GM23338 (cell line): ENCODE measurements at regions not wholly inside any gene's neighbourhood (a gene's known extent, or its start where the extent isn't known, plus 50 kb on each side); places are given as distances from the start of the nearest gene placed in this dataset.
"Not testable (repeated sequence)": the region's sequence is repeated elsewhere in the genome, so short reads cannot be mapped to it uniquely, and the experiment has no call there.

ENCODE experiments used
- ATAC-seq: fragments of 200-7000 bp; cut with Tn5 transposase; 3 replicates; pipeline ENCODE4 v1.9.1; 2020
- DNase-seq: peaks from one replicate; pipeline ENCODE4 v3.0.0-alpha.2; 2015; ENCODE audit warnings: low spot score
- H2AFZ ChIP-seq: fragments of 200-600 bp; sonication (generic); 2 replicates; pipeline ENCODE4 v1.8.0; 2016; ENCODE audit warnings: antibody characterized with exemption, mild to moderate bottlenecking, moderate library complexity
- H3F3A ChIP-seq: fragments of 200-600 bp; sonication (generic); replicated peaks from 2 replicates; pipeline ENCODE4 v1.8.0; 2017; ENCODE audit warnings: antibody characterized with exemption, mixed run types, low read depth
- H3K27ac ChIP-seq: fragments of 200-600 bp; sonication (generic); 2 replicates; pipeline ENCODE4 v1.6.1; 2016; ENCODE audit warnings: low read depth
- H3K27me3 ChIP-seq: fragments of 200-600 bp; sonication (generic); 2 replicates; pipeline ENCODE4 v1.8.0; 2016; ENCODE audit warnings: mild to moderate bottlenecking, mixed run types, moderate library complexity; ENCODE audit not compliant: insufficient read depth
- H3K36me3 ChIP-seq: fragments of 200-600 bp; sonication (generic); 2 replicates; pipeline ENCODE4 v1.8.0; 2016; ENCODE audit warnings: mild to moderate bottlenecking; ENCODE audit not compliant: insufficient read depth
- H3K4me1 ChIP-seq: fragments of 200-600 bp; sonication (generic); 2 replicates; pipeline ENCODE4 v1.8.0; 2016; ENCODE audit warnings: mild to moderate bottlenecking, moderate library complexity; ENCODE audit not compliant: insufficient read depth
- H3K4me2 ChIP-seq: fragments of 200-600 bp; sonication (generic); 2 replicates; pipeline ENCODE4 v1.7.1; 2017; ENCODE audit warnings: mixed run types
- H3K4me3 ChIP-seq: fragments of 200-600 bp; sonication (generic); 2 replicates; pipeline ENCODE4 v1.6.1; 2016; ENCODE audit warnings: mixed run types
- H3K79me2 ChIP-seq: fragments of 200-600 bp; sonication (generic); replicated peaks from 2 replicates; pipeline ENCODE4 v1.8.0; 2017; ENCODE audit warnings: mild to moderate bottlenecking; ENCODE audit not compliant: insufficient read depth
- H3K9me2 ChIP-seq: fragments of 200-600 bp; sonication (generic); 2 replicates; pipeline ENCODE4 v1.8.0; 2017; ENCODE audit not compliant: insufficient read depth
- H4K20me1 ChIP-seq: fragments of 200-600 bp; sonication (generic); replicated peaks from 2 replicates; pipeline ENCODE4 v1.8.0; 2017; ENCODE audit warnings: mild to moderate bottlenecking; ENCODE audit not compliant: insufficient read depth
- H3K27ac Mint-ChIP-seq: 2 replicates; pipeline ENCODE4 v1.8.0; 2020; ENCODE audit warnings: inconsistent platforms, mild to moderate bottlenecking, moderate library complexity, mixed read lengths
- H3K27me3 Mint-ChIP-seq: 3 replicates; pipeline ENCODE4 v1.8.0; 2022; ENCODE audit warnings: low read depth, mild to moderate bottlenecking, moderate library complexity, mixed read lengths, inconsistent platforms; ENCODE audit not compliant: insufficient read depth, poor library complexity
- H3K36me3 Mint-ChIP-seq: 3 replicates; pipeline ENCODE4 v1.8.0; 2021; ENCODE audit warnings: low read depth, mild to moderate bottlenecking, inconsistent platforms, moderate library complexity, mixed read lengths
- H3K4me1 Mint-ChIP-seq: 3 replicates; pipeline ENCODE4 v1.8.0; 2020; ENCODE audit warnings: mild to moderate bottlenecking, inconsistent platforms, mixed read lengths
- H3K4me3 Mint-ChIP-seq: 3 replicates; pipeline ENCODE4 v1.8.0; 2021; ENCODE audit warnings: moderate library complexity, mild to moderate bottlenecking, inconsistent platforms, mixed read lengths
- H3K9me3 Mint-ChIP-seq: 3 replicates; pipeline ENCODE4 v1.8.0; 2020; ENCODE audit warnings: moderate library complexity, mild to moderate bottlenecking, inconsistent platforms, mixed read lengths
- EZH2 ChIP-seq: fragments of 200-600 bp; sonication (generic); IDR thresholded peaks from one replicate; pipeline ENCODE4 v1.8.0; 2017; ENCODE audit warnings: antibody characterized with exemption, mild to moderate bottlenecking, low read depth; ENCODE audit not compliant: unreplicated experiment
- JUNB ChIP-seq: IDR thresholded peaks from one replicate; pipeline ENCODE4 v1.6.1; 2016; ENCODE audit warnings: antibody characterized with exemption; ENCODE audit not compliant: unreplicated experiment
- NANOG ChIP-seq: IDR thresholded peaks from 2 replicates; pipeline ENCODE4 v1.6.1; 2016; ENCODE audit warnings: antibody characterized with exemption, borderline replicate concordance
- POLR2AphosphoS5 ChIP-seq: IDR thresholded peaks from 2 replicates; pipeline ENCODE4 v1.6.1; 2016; ENCODE audit warnings: antibody characterized with exemption, low read depth
- ZNF114 ChIP-seq: fragments of 250-450 bp; sonication (Bioruptor Pico); IDR thresholded peaks from 2 replicates; pipeline ENCODE4 v1.5.0; 2020; ENCODE audit warnings: mild to moderate bottlenecking, moderate library complexity
- TF ChIP-seq, protein P1 (sequence below): fragments of 250-450 bp; sonication (Bioruptor Pico); IDR thresholded peaks from 2 replicates; pipeline ENCODE4 v1.5.0; 2020; ENCODE audit warnings: mild to moderate bottlenecking, moderate library complexity

DNA sequence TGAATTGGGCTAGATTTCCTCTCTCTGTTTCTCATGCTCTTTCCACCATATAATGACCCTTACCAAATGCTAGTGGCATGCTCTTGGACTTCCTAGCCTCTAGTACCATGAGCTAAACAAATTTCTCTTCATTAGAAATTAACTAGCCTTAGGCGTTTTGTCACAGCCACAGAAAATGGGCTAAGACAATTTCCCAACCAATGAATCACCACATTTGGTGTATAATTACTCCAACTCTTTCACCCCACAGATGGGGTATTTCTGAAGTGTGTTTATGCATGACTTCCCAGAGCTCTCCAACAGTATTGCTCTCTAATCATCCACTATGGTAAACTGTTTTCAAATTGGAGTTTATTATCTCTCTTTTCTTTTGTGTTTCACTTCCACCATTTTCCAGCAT lies 1041.1 kb upstream of the COX7C start:
- no peak overlapping the region for H3K4me2 ChIP-seq
- H3K27me3 ChIP-seq = no peaks in the 10 kb centered on the region
- TF ChIP-seq ZNF114 (CRISPR knock-in tag) (no peak), NANOG (no peak)
- H3K27me3 Mint-ChIP-seq = no peaks in the 10 kb centered on the region
- no peaks in the 10 kb centered on the region for H3K36me3 Mint-ChIP-seq
- no peaks in the 10 kb centered on the region for H3K9me2 ChIP-seq
- H3K4me3 Mint-ChIP-seq = no peak overlapping the region
- H3F3A ChIP-seq = no peaks in the 10 kb centered on the region
- no peaks in the 10 kb centered on the region for H3K4me1 Mint-ChIP-seq
- no peak overlapping the region for H2AFZ ChIP-seq
- H3K4me1 ChIP-seq = no peaks in the 10 kb centered on the region
- no peak for ATAC-seq
- H3K79me2 ChIP-seq = no peaks in the 10 kb centered on the region
- H3K4me3 ChIP-seq = no peak overlapping the region
- no peaks in the 10 kb centered on the region for H4K20me1 ChIP-seq
- DNase-seq = no peak
- H3K9me3 Mint-ChIP-seq = no peaks in the 10 kb centered on the region
- H3K27ac ChIP-seq = no peak overlapping the region
- H3K27ac Mint-ChIP-seq = no peak overlapping the region
- no peaks in the 10 kb centered on the region for H3K36me3 ChIP-seq

DNA sequence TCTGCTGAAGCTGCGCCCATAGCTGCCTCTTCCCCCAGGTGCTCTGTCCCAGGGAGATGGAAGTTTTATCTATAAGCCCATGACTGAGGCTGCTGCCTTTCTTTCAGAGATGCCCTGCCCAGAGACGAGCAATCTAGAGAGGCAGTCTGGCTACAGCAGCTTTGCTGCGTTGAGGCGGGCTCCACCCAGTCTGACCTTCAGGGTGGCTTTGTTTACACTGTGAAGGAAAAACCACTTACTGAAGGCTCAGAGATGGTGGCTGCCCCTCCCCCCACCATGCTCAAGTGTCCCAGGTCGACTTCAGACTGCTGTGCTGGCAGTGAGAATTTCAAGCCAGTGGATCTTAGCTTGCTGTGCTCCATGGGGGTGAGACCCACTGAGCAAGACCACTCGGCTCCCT lies 1029.9 kb upstream of the COX7C start:
- H3K79me2 ChIP-seq, H3K4me1 ChIP-seq, H3K36me3 ChIP-seq, H4K20me1 ChIP-seq, H3K27me3 ChIP-seq, H3K27ac Mint-ChIP-seq, ATAC-seq, H3K4me1 Mint-ChIP-seq, H3K27me3 Mint-ChIP-seq, H3K9me2 ChIP-seq, H3F3A ChIP-seq, H3K4me2 ChIP-seq, H3K4me3 Mint-ChIP-seq, H3K4me3 ChIP-seq, H3K27ac ChIP-seq: not testable (repeated sequence)
- H2AFZ ChIP-seq = 0 out of 2 replicates have a peak overlapping the region, but pooled peaks have one; percentile 38
- peak; percentile 13 for DNase-seq
- Mint-ChIP-seq H3K9me3 (peaks cover 62% of the 10 kb centered on the region), H3K36me3 (peaks cover 57% of the 10 kb centered on the region)

DNA sequence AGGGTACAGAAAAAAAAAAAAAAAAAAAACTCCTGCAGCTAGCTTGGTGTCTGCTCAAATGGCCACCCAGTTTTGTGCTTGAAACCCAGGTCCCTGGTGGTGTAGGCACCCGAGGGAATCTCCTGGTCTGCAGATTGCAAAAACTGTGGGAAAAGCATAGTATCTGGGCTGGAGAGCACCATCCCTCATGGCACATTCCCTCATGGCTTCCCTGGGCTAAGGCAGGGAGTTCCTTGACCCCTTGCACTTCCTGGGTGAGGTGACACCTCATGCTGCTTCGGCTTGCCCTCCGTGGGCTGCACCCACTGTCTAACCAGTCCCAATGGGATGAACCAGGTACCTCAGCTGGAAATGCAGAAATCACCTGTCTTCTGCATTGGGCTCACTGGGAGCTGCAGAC lies 1029.5 kb upstream of the COX7C start:
- not testable (repeated sequence) for H3K27me3 ChIP-seq, H3K4me3 ChIP-seq, H3K4me1 ChIP-seq, H3K27ac ChIP-seq, H3K79me2 ChIP-seq, H2AFZ ChIP-seq, H3K4me2 ChIP-seq, H3K9me2 ChIP-seq, H3K36me3 ChIP-seq, H3K4me3 Mint-ChIP-seq, DNase-seq, ATAC-seq, H3K27me3 Mint-ChIP-seq, H3F3A ChIP-seq, H4K20me1 ChIP-seq, H3K4me1 Mint-ChIP-seq, H3K27ac Mint-ChIP-seq
- Mint-ChIP-seq H3K36me3 (peaks cover 55% of the 10 kb centered on the region), H3K9me3 (peaks cover 57% of the 10 kb centered on the region)

DNA sequence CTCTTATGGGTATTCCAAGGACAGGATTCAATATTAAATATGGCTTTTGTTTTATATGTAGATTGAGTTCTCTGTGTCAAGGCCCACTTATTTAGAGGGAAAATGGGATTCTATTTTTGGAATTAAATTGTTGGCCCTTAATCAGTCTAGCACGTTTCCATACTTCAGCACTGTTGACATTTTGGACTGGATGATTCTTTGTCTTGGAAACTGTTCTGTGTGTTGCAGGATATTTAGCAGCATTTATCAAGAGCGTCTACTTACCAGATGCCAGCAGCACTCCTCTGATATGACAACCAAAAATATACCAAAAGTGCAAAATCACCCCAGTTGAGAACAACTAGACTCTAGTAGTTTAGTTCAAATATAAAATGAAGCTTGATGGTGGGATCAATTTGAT lies 1027.0 kb upstream of the COX7C start:
- Mint-ChIP-seq H3K27me3 (peaks cover 2% of the 10 kb centered on the region), H3K4me3 (no peak overlapping the region), H3K36me3 (peaks cover 43% of the 10 kb centered on the region), H3K4me1 (peaks cover 7% of the 10 kb centered on the region; the same call in 2 of the 3 replicates), H3K27ac (no peak overlapping the region), H3K9me3 (peaks cover 32% of the 10 kb centered on the region)
- ATAC-seq (no peak), DNase-seq (no peak)
- no peaks in the 10 kb centered on the region for H3F3A ChIP-seq
- no peak overlapping the region for H3K4me3 ChIP-seq
- H2AFZ ChIP-seq = no peak overlapping the region
- H3K27ac ChIP-seq = no peak overlapping the region
- H3K79me2 ChIP-seq = no peaks in the 10 kb centered on the region
- peaks cover 8% of the 10 kb centered on the region; the same call in 1 of the 2 replicates for H3K4me1 ChIP-seq
- no peak overlapping the region for H3K4me2 ChIP-seq
- no peaks in the 10 kb centered on the region for H3K27me3 ChIP-seq
- no peaks in the 10 kb centered on the region for H3K36me3 ChIP-seq
- H4K20me1 ChIP-seq = no peaks in the 10 kb centered on the region
- H3K9me2 ChIP-seq = no peaks in the 10 kb centered on the region
- TF ChIP-seq, protein P1, sequence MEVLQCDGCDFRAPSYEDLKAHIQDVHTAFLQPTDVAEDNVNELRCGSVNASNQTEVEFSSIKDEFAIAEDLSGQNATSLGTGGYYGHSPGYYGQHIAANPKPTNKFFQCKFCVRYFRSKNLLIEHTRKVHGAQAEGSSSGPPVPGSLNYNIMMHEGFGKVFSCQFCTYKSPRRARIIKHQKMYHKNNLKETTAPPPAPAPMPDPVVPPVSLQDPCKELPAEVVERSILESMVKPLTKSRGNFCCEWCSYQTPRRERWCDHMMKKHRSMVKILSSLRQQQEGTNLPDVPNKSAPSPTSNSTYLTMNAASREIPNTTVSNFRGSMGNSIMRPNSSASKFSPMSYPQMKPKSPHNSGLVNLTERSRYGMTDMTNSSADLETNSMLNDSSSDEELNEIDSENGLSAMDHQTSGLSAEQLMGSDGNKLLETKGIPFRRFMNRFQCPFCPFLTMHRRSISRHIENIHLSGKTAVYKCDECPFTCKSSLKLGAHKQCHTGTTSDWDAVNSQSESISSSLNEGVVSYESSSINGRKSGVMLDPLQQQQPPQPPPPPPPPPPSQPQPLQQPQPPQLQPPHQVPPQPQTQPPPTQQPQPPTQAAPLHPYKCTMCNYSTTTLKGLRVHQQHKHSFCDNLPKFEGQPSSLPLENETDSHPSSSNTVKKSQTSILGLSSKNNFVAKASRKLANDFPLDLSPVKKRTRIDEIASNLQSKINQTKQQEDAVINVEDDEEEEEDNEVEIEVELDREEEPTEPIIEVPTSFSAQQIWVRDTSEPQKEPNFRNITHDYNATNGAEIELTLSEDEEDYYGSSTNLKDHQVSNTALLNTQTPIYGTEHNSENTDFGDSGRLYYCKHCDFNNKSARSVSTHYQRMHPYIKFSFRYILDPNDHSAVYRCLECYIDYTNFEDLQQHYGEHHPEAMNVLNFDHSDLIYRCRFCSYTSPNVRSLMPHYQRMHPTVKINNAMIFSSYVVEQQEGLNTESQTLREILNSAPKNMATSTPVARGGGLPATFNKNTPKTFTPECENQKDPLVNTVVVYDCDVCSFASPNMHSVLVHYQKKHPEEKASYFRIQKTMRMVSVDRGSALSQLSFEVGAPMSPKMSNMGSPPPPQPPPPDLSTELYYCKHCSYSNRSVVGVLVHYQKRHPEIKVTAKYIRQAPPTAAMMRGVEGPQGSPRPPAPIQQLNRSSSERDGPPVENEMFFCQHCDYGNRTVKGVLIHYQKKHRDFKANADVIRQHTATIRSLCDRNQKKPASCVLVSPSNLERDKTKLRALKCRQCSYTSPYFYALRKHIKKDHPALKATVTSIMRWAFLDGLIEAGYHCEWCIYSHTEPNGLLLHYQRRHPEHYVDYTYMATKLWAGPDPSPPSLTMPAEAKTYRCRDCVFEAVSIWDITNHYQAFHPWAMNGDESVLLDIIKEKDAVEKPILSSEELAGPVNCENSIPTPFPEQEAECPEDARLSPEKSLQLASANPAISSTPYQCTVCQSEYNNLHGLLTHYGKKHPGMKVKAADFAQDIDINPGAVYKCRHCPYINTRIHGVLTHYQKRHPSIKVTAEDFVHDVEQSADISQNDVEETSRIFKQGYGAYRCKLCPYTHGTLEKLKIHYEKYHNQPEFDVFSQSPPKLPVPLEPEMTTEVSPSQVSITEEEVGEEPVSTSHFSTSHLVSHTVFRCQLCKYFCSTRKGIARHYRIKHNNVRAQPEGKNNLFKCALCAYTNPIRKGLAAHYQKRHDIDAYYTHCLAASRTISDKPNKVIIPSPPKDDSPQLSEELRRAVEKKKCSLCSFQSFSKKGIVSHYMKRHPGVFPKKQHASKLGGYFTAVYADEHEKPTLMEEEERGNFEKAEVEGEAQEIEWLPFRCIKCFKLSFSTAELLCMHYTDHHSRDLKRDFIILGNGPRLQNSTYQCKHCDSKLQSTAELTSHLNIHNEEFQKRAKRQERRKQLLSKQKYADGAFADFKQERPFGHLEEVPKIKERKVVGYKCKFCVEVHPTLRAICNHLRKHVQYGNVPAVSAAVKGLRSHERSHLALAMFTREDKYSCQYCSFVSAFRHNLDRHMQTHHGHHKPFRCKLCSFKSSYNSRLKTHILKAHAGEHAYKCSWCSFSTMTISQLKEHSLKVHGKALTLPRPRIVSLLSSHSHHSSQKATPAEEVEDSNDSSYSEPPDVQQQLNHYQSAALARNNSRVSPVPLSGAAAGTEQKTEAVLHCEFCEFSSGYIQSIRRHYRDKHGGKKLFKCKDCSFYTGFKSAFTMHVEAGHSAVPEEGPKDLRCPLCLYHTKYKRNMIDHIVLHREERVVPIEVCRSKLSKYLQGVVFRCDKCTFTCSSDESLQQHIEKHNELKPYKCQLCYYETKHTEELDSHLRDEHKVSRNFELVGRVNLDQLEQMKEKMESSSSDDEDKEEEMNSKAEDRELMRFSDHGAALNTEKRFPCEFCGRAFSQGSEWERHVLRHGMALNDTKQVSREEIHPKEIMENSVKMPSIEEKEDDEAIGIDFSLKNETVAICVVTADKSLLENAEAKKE = no peak
- TF ChIP-seq JUNB (no peak), EZH2 (no peak), POLR2AphosphoS5 (no peak)
